B cell (primary cell): ENCODE measurements at regions not wholly inside any gene's neighbourhood (a gene's known extent, or its start where the extent isn't known, plus 50 kb on each side); places are given as distances from the start of the nearest gene placed in this dataset.

Source experiments
- ATAC-seq: fragments of 200-7000 bp; cut with Tn5 transposase; one replicate; pipeline ENCODE4 v1.10.0; 2021; ENCODE audit warnings: low read depth, mild to moderate bottlenecking, moderate number of reproducible peaks, moderate library complexity
- CTCF ChIA-PET: fragments of 350-600 bp; sonication (Branson Sonifier 250); formaldehyde crosslinking; loops from one replicate; lab custom pipeline; 2021; ENCODE audit warnings: antibody characterized with exemption, inconsistent platforms; lab: Charles Lee
- POLR2A ChIA-PET: fragments of 350-600 bp; sonication (Branson Sonifier 250); formaldehyde crosslinking; loops from one replicate; lab custom pipeline; 2021; ENCODE audit warnings: antibody characterized with exemption; lab: Charles Lee
- DNase-seq: peaks from one replicate; pipeline ENCODE4 v3.0.0; 2013
- H2AFZ ChIP-seq: 2 replicates; pipeline ENCODE4 v1.6.1; 2012; ENCODE audit warnings: mild to moderate bottlenecking, low read depth, low read length; ENCODE audit not compliant: insufficient read depth, poor library complexity, severe bottlenecking
- H3K27ac ChIP-seq, 2 donors: 1 replicate in 1 of 2; 2 replicates in 1 of 2; pipeline ENCODE4 v1.5.1; 2012 to 2013; ENCODE audit warnings: low read length in 2 of 2, mild to moderate bottlenecking in 2 of 2, moderate library complexity in 1 of 2
- H3K27me3 ChIP-seq, 4 experiments: fragments of 200-600 bp in 1 of 4; sonication (generic) in 1 of 4; replicated peaks in 1 of 4; 1 replicate in 2 of 4; 2 replicates in 2 of 4; pipeline versions ENCODE4 v1.6.1 to v1.7.0; 2013 to 2016; ENCODE audit warnings: low read length in 3 of 4, mild to moderate bottlenecking in 2 of 4, mixed read lengths in 1 of 4, moderate library complexity in 1 of 4; ENCODE audit not compliant: insufficient read depth in 4 of 4, control insufficient read depth in 3 of 4; ENCODE audit errors: control extremely low read depth in 1 of 4
- H3K36me3 ChIP-seq, 2 experiments: replicated peaks in 1 of 2; 1 replicate in 1 of 2; 2 replicates in 1 of 2; pipeline versions ENCODE4 v1.6.1 to v1.7.1; 2013; ENCODE audit warnings: low read length in 1 of 2; ENCODE audit not compliant: insufficient read depth in 2 of 2, control insufficient read depth in 1 of 2; ENCODE audit errors: control extremely low read depth in 1 of 2, extremely low read depth in 1 of 2
- H3K4me1 ChIP-seq, 2 donors: fragments of 200-600 bp in 1 of 2; sonication (generic) in 1 of 2; 1 replicate in 1 of 2; 2 replicates in 1 of 2; pipeline versions ENCODE4 v1.5.1 to v1.6.1; 2013 to 2017; ENCODE audit warnings: low read length in 2 of 2; ENCODE audit not compliant: control insufficient read depth in 2 of 2, insufficient read depth in 2 of 2
- H3K4me2 ChIP-seq: replicated peaks from 2 replicates; pipeline ENCODE3; 2012; ENCODE audit warnings: mild to moderate bottlenecking, low read depth, low read length; ENCODE audit not compliant: poor library complexity, severe bottlenecking
- H3K4me3 ChIP-seq, 5 experiments: fragments of 200-600 bp in 1 of 5; sonication (generic) in 1 of 5; 1 replicate in 3 of 5; 2 replicates in 2 of 5; pipeline versions ENCODE4 v1.5.1 to v1.7.0; 2011 to 2016; ENCODE audit warnings: low read length in 4 of 5, mild to moderate bottlenecking in 4 of 5, low read depth in 2 of 5, control low read depth in 1 of 5, moderate library complexity in 1 of 5; ENCODE audit not compliant: insufficient read depth in 1 of 5; ENCODE audit errors: control extremely low read depth in 1 of 5, extremely low read depth in 1 of 5
- H3K79me2 ChIP-seq: fragments of 200-600 bp; sonication (generic); one replicate; pipeline ENCODE4 v1.6.0; 2016; ENCODE audit warnings: low read length; ENCODE audit not compliant: control insufficient read depth, insufficient read depth
- H3K9ac ChIP-seq: fragments of 200-600 bp; sonication (generic); 2 replicates; pipeline ENCODE4 v1.6.1; 2017; ENCODE audit warnings: mild to moderate bottlenecking, low read length, moderate library complexity
- H3K9me3 ChIP-seq, 3 donors: one replicate each; pipeline versions ENCODE4 v1.6.1 to v1.7.1; 2013; ENCODE audit warnings: low read length in 2 of 3; ENCODE audit not compliant: control insufficient read depth in 2 of 3, insufficient read depth in 1 of 3; ENCODE audit errors: control extremely low read depth in 1 of 3
- H4K20me1 ChIP-seq: 2 replicates; pipeline ENCODE4 v1.6.0; 2012; ENCODE audit warnings: mild to moderate bottlenecking, low read length; ENCODE audit not compliant: insufficient read depth, control insufficient read depth, poor library complexity, severe bottlenecking
- H3K27ac Mint-ChIP-seq: one replicate; pipeline ENCODE4 v1.8.0; 2021; ENCODE audit warnings: mixed read lengths
- H3K27me3 Mint-ChIP-seq: one replicate; pipeline ENCODE4 v1.8.0; 2021; ENCODE audit warnings: mixed read lengths
- H3K4me1 Mint-ChIP-seq: one replicate; pipeline ENCODE4 v1.8.0; 2021; ENCODE audit warnings: mixed read lengths
- H3K4me3 Mint-ChIP-seq: one replicate; pipeline ENCODE4 v1.8.0; 2021; ENCODE audit warnings: mixed read lengths
- H3K9me3 Mint-ChIP-seq: one replicate; pipeline ENCODE4 v1.8.0; 2022; ENCODE audit warnings: mixed read lengths; ENCODE audit not compliant: insufficient read depth
- EZH2 ChIP-seq: IDR thresholded peaks from 2 replicates; pipeline ENCODE4 v1.6.1; 2012; ENCODE audit warnings: borderline replicate concordance, low read depth, mild to moderate bottlenecking, moderate library complexity, low read length; ENCODE audit not compliant: insufficient read depth, poor library complexity, severe bottlenecking
- WGBS: methylation state at CpG from one replicate; pipeline ENCODE4 v1.1.5; 2013; ENCODE audit warnings: missing lambda C conversion rate; ENCODE audit not compliant: insufficient coverage; 5-methylcytosine and 5-hydroxymethylcytosine counted together
- intact Hi-C: fragments of 100-400 bp; cut with micrococcal nuclease; formaldehyde crosslinking; loops from one replicate; pipeline ENCODE4 v1.10.0; 2022
- TF ChIP-seq, protein P1 (sequence below): fragments of 200-600 bp; IDR thresholded peaks from one replicate; pipeline ENCODE4 v1.8.0; 2022; ENCODE audit warnings: antibody characterized with exemption, mild to moderate bottlenecking

GRCh38 chr1:88089961-88090360 is 594.1 kb upstream of the PKN2 start:
- Mint-ChIP-seq H3K27me3 (peaks cover 25% of the 10 kb centered on the region), H3K4me1 (no peaks in the 10 kb centered on the region), H3K9me3 (peaks cover 8% of the 10 kb centered on the region), H3K27ac (no peak overlapping the region), H3K4me3 (no peak overlapping the region)
- POLR2A ChIA-PET: no interaction called here
- no peaks in the 10 kb centered on the region for H3K4me1 ChIP-seq
- no peak overlapping the region for H3K9ac ChIP-seq
- ATAC-seq (no peak), DNase-seq (no peak)
- no peak overlapping the region for H3K27ac ChIP-seq
- TF ChIP-seq, protein P1, sequence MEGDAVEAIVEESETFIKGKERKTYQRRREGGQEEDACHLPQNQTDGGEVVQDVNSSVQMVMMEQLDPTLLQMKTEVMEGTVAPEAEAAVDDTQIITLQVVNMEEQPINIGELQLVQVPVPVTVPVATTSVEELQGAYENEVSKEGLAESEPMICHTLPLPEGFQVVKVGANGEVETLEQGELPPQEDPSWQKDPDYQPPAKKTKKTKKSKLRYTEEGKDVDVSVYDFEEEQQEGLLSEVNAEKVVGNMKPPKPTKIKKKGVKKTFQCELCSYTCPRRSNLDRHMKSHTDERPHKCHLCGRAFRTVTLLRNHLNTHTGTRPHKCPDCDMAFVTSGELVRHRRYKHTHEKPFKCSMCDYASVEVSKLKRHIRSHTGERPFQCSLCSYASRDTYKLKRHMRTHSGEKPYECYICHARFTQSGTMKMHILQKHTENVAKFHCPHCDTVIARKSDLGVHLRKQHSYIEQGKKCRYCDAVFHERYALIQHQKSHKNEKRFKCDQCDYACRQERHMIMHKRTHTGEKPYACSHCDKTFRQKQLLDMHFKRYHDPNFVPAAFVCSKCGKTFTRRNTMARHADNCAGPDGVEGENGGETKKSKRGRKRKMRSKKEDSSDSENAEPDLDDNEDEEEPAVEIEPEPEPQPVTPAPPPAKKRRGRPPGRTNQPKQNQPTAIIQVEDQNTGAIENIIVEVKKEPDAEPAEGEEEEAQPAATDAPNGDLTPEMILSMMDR: no peak
- TF ChIP-seq EZH2: no peak
- no peak overlapping the region for H3K4me3 ChIP-seq
- CTCF ChIA-PET: no interaction called here
- no peaks in the 10 kb centered on the region for H3K36me3 ChIP-seq
- H3K79me2 ChIP-seq: no peaks in the 10 kb centered on the region
- H2AFZ ChIP-seq: no peak overlapping the region
- intact Hi-C loops: no loop called here
- H3K4me2 ChIP-seq: no peak overlapping the region
- WGBS: no CpG with 5 or more reads among the region's 1 CpG
- no peaks in the 10 kb centered on the region for H3K27me3 ChIP-seq
- peaks cover 0 to 5% (median 0%) of the 10 kb centered on the region in 3 donors for H3K9me3 ChIP-seq
- H4K20me1 ChIP-seq: no peaks in the 10 kb centered on the region

- no peak overlapping the region for H3K4me2 ChIP-seq
- no peak for TF ChIP-seq EZH2
- TF ChIP-seq, protein P1: no peak
- no peak overlapping the region for H3K27ac Mint-ChIP-seq
- no peaks in the 10 kb centered on the region for H3K4me1 Mint-ChIP-seq
- H3K4me3 ChIP-seq: no peak overlapping the region
- H3K79me2 ChIP-seq: no peaks in the 10 kb centered on the region
- no peaks in the 10 kb centered on the region for H3K4me1 ChIP-seq
- no peaks in the 10 kb centered on the region for H3K9me3 Mint-ChIP-seq
- no CpG with 5 or more reads among the region's 3 CpGs for WGBS
- H2AFZ ChIP-seq: no peak overlapping the region
- no peak overlapping the region for H3K9ac ChIP-seq
- CTCF ChIA-PET: no interaction called here
- H3K27me3 Mint-ChIP-seq: peaks cover 15% of the 10 kb centered on the region
- ATAC-seq (no peak), DNase-seq (no peak)
- no peak overlapping the region for H3K27ac ChIP-seq
- no peaks in the 10 kb centered on the region for H4K20me1 ChIP-seq
- intact Hi-C loops: no loop called here
- peaks cover 0 to 3% (median 0%) of the 10 kb centered on the region in 3 donors for H3K9me3 ChIP-seq
- H3K27me3 ChIP-seq: no peaks in the 10 kb centered on the region
- H3K36me3 ChIP-seq: no peaks in the 10 kb centered on the region
- no peak overlapping the region for H3K4me3 Mint-ChIP-seq
- POLR2A ChIA-PET: no interaction called here
Measured at GRCh38 chr1:88098881-88099280, 585.2 kb upstream of the PKN2 start.
